ENCODE measurements at regions not wholly inside any gene's neighbourhood (a gene's known extent, or its start where the extent isn't known, plus 50 kb on each side); places are given as distances from the start of the nearest gene placed in this dataset.

DNA sequence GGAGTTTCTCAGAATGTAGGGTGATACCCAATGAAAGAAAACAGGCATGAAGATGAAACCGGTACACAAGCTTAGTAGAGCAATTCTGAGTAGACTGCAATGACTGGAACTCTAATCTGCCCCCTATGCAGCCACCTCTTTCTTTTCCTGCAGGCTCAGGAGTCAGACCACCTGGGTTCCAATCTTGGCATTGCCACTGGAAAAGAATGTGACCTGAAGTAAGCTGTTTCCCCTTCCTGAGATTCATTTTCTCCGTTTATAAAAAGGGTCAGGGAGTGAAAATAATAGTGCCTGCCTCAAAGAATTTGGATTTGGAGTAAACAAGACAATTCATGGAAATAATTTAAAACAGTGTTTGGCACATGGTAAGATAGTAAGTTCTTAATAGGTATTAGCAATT, 1464.0 kb downstream of the PCDH7 start:
- no peak for DNase-seq (ENCODE audit: low spot score)
- Histone ChIP-seq H3K36me3 (ENCODE audit: insufficient read depth, low read length) (no peaks in the 10 kb centered on the region), H4K20me1 (ENCODE audit: insufficient read depth, low read length) (no peaks in the 10 kb centered on the region), H3K9me3 (ENCODE audit: low read length) (no peaks in the 10 kb centered on the region), H3K27ac (ENCODE audit: low read depth, low read length, poor library complexity, severe bottlenecking) (no peak overlapping the region), H3K9me2 (ENCODE audit: insufficient read depth, low read length) (no peaks in the 10 kb centered on the region; the same call in 1 of the 2 replicates), H3K4me1 (ENCODE audit: insufficient read depth, low read length, poor library complexity, severe bottlenecking) (no peaks in the 10 kb centered on the region), H3K4me3 (ENCODE audit: low read depth, low read length, poor library complexity, severe bottlenecking) (no peak overlapping the region), H2AFZ (ENCODE audit: low read length) (no peak overlapping the region), H3K79me2 (ENCODE audit: insufficient read depth, low read depth, low read length) (no peaks in the 10 kb centered on the region), H3K4me2 (ENCODE audit: low read length) (no peak overlapping the region)
- TF ChIP-seq, protein P1, sequence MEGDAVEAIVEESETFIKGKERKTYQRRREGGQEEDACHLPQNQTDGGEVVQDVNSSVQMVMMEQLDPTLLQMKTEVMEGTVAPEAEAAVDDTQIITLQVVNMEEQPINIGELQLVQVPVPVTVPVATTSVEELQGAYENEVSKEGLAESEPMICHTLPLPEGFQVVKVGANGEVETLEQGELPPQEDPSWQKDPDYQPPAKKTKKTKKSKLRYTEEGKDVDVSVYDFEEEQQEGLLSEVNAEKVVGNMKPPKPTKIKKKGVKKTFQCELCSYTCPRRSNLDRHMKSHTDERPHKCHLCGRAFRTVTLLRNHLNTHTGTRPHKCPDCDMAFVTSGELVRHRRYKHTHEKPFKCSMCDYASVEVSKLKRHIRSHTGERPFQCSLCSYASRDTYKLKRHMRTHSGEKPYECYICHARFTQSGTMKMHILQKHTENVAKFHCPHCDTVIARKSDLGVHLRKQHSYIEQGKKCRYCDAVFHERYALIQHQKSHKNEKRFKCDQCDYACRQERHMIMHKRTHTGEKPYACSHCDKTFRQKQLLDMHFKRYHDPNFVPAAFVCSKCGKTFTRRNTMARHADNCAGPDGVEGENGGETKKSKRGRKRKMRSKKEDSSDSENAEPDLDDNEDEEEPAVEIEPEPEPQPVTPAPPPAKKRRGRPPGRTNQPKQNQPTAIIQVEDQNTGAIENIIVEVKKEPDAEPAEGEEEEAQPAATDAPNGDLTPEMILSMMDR (conservative IDR thresholded peaks at IDR 0.05; ENCODE audit: low read length): no peak
- no peak for TF ChIP-seq EZH2phosphoT487 (IDR thresholded peaks at IDR 0.05; ENCODE audit: borderline replicate concordance, low read depth, low read length)
- POLR2A ChIA-PET: no interaction called here
- intact Hi-C loops (cut with micrococcal nuclease; ENCODE audit: unreplicated experiment): no loop called here
- BruUV-seq (replicated peaks): no TSS peak
- CTCF ChIA-PET (ENCODE audit: unreplicated experiment): no interaction called here

DNA sequence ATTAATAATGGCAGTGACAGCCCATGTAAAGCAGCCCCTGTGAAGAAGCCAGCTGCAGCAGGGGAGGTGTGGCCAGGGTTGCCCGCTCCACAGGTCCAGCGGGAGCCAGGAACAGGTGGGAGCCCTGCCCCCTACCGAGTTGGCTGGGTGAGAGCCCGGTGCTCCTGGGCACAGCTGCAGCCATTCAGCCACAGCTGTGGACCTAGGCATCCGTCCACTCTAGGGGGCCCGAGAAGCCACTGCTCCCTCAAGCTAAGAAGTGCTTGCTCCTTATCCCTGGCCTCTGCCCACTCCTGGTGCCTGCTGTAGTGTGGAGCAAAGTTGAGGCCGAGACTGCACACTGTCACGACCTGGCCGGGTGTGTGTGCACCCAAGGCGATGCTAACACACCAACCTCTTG, 1469.0 kb downstream of the PCDH7 start:
- Histone ChIP-seq H3K36me3 (ENCODE audit: insufficient read depth, low read length) (no peaks in the 10 kb centered on the region), H4K20me1 (ENCODE audit: insufficient read depth, low read length) (no peaks in the 10 kb centered on the region), H3K9me2 (ENCODE audit: insufficient read depth, low read length) (no peaks in the 10 kb centered on the region; the same call in 1 of the 2 replicates), H2AFZ (ENCODE audit: low read length) (no peak overlapping the region), H3K4me1 (ENCODE audit: insufficient read depth, low read length, poor library complexity, severe bottlenecking) (no peaks in the 10 kb centered on the region), H3K27ac (ENCODE audit: low read depth, low read length, poor library complexity, severe bottlenecking) (no peak overlapping the region), H3K4me2 (ENCODE audit: low read length) (no peak overlapping the region), H3K4me3 (ENCODE audit: low read depth, low read length, poor library complexity, severe bottlenecking) (no peak overlapping the region), H3K79me2 (ENCODE audit: insufficient read depth, low read depth, low read length) (no peaks in the 10 kb centered on the region), H3K9me3 (ENCODE audit: low read length) (no peaks in the 10 kb centered on the region)
- BruUV-seq (replicated peaks): no TSS peak
- intact Hi-C loops (cut with micrococcal nuclease; ENCODE audit: unreplicated experiment): no loop called here
- no peak for DNase-seq (ENCODE audit: low spot score)
- ChIA-PET CTCF (ENCODE audit: unreplicated experiment) (no interaction called here), POLR2A (no interaction called here)
- TF ChIP-seq, protein P1 (conservative IDR thresholded peaks at IDR 0.05; ENCODE audit: low read length): no peak
- TF ChIP-seq EZH2phosphoT487 (IDR thresholded peaks at IDR 0.05; ENCODE audit: borderline replicate concordance, low read depth, low read length): no peak

DNA sequence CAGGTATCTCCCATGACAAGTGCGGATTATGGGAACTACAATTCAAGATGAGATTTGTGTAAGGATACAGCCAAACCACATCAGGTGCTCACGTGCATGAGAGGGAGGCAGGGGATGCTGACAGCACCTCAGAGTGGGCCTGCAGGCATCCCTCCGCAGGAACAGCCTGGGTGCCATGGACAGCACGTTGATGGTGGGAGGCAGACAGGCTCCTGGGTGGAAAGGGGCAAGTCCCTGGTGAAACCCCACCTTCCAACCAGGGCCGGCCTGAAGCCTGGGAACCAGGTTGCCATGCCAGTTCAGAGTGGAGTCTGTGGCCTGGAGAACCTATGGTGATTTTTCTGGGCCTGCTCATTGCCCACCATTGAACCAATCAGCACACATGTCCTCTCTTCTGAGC, 1469.6 kb downstream of the PCDH7 start:
- intact Hi-C loops (cut with micrococcal nuclease; ENCODE audit: unreplicated experiment): no loop called here
- POLR2A ChIA-PET: interaction anchor here (0.7 to 1.0 kb wide), 2 partner anchors 15 to 26 kb away, joined by 4 to 7 read pairs; no protein-coding TSS in a partner anchor

More for the DNA sequence above, 1469.6 kb downstream of the PCDH7 start:
- Histone ChIP-seq H2AFZ (ENCODE audit: low read length) (no peak overlapping the region), H4K20me1 (ENCODE audit: insufficient read depth, low read length) (no peaks in the 10 kb centered on the region), H3K9me2 (ENCODE audit: insufficient read depth, low read length) (no peaks in the 10 kb centered on the region; the same call in 1 of the 2 replicates), H3K9me3 (ENCODE audit: low read length) (no peaks in the 10 kb centered on the region), H3K79me2 (ENCODE audit: insufficient read depth, low read depth, low read length) (no peaks in the 10 kb centered on the region), H3K27ac (ENCODE audit: low read depth, low read length, poor library complexity, severe bottlenecking) (no peak overlapping the region), H3K36me3 (ENCODE audit: insufficient read depth, low read length) (no peaks in the 10 kb centered on the region), H3K4me3 (ENCODE audit: low read depth, low read length, poor library complexity, severe bottlenecking) (no peak overlapping the region), H3K4me1 (ENCODE audit: insufficient read depth, low read length, poor library complexity, severe bottlenecking) (no peaks in the 10 kb centered on the region), H3K4me2 (ENCODE audit: low read length) (no peak overlapping the region)
- no TSS peak for BruUV-seq (replicated peaks)
- no peak for DNase-seq (ENCODE audit: low spot score)
- TF ChIP-seq EZH2phosphoT487 (IDR thresholded peaks at IDR 0.05; ENCODE audit: borderline replicate concordance, low read depth, low read length): no peak
- TF ChIP-seq, protein P1 (conservative IDR thresholded peaks at IDR 0.05; ENCODE audit: low read length): no peak
- CTCF ChIA-PET (ENCODE audit: unreplicated experiment): no interaction called here
